Retina (tissue), 1 donor: ENCODE measurements at regions not wholly inside any gene's neighbourhood (a gene's known extent, or its start where the extent isn't known, plus 50 kb on each side); places are given as distances from the start of the nearest gene placed in this dataset.

ENCODE experiments used
- DNase-seq: peaks from one replicate; pipeline ENCODE4 v3.0.0-alpha.2; 2016

DNA sequence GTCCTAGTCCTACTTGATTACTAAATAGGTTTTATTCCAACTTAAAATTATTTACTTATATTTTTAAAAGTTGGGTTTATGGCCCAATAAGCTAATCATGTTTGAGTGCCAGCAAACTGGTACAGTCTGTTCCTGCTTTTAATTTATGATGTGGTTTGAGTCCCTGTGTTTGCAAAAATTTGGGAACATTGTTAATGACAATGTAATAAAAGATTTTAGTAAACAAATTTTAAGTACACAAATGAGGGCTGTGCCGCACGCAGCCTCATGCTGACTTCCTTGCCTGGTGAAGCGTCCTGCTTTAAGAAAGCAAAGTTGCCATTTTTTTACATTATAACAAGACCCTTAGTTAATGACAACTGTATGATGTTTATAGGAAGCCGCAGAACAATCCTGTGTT is 96.8 kb upstream of the MAP1B start:
- no peak for DNase-seq

GRCh38 chr5:72012906-72013305 is 94.4 kb upstream of the MAP1B start:
- DNase-seq, result no peak

GRCh38 chr5:72013766-72014624 is 93.3 kb upstream of the MAP1B start:
- peak; percentile 85 for DNase-seq

GRCh38 chr5:72015103-72015548 is 92.1 kb upstream of the MAP1B start:
- no peak for DNase-seq

DNA sequence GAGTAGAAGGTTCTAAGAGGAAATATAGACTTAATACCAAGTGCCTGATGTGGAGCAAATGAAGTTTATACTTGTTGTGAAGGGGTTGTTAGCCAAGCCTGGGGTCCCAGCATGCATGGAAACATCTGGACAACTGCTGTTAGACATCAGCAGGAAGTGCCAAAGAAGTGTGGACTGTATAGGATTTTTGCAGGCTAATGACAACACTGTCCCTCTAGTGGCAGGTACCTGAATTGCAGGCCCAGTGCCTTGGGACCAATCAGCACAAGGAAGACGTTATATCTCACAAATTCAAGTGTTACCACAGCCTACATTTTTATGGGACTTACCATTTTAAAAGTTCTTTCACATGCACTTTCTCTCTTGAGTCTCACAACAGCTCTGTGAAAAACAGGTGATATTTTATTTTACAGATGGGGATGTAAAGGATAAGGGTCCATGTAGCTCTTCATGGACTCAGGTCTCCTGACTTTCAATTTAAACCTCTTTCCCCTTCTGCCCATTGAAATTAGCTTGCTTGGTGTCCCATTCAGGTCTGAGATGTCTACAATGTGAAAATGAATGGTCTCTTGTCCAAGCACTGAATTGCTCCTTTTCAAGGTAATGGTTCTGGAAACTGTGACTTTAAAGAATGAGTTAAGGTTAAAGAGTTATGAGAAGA is 89.0 kb upstream of the MAP1B start:
- no peak for DNase-seq

DNA sequence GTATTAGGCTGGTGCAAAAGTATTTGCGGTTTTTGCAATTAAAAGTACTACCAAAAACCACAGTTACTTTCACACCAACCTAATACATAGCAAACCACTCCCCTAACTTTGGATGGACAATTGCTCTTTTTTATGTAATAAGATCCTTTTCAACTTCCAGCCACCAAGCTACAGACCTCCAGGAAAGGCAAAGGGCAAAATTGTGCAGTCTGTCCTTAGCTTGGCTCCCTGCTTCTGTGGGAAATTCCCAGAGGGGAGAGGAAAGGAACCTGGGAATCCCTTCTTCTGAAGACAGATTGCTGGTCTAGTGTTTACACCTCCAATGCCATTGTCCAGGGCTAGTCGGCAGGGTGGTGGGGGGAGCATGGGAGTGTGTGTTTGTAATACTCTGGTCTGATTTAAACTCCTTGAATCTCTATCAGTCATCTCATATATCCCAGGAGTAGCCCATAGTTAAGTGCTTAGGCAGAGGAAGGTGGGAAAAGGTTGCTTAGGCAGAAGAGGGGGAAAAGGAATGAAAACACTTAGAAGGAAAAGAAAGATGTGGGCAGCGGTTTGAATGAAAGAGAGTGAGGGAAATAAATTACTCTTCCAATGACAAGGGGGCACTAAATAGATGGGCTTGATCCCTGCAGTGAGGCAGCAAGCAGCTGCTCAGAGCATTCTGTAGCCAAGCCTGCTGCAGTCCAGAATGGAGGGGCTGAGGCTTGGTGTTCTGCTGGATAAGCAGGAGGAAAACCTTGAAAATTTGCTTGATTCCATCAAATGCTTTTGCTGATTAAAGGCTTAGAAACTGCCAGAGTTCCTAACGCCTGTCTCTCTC is 86.9 kb upstream of the MAP1B start:
- no peak for DNase-seq

DNA sequence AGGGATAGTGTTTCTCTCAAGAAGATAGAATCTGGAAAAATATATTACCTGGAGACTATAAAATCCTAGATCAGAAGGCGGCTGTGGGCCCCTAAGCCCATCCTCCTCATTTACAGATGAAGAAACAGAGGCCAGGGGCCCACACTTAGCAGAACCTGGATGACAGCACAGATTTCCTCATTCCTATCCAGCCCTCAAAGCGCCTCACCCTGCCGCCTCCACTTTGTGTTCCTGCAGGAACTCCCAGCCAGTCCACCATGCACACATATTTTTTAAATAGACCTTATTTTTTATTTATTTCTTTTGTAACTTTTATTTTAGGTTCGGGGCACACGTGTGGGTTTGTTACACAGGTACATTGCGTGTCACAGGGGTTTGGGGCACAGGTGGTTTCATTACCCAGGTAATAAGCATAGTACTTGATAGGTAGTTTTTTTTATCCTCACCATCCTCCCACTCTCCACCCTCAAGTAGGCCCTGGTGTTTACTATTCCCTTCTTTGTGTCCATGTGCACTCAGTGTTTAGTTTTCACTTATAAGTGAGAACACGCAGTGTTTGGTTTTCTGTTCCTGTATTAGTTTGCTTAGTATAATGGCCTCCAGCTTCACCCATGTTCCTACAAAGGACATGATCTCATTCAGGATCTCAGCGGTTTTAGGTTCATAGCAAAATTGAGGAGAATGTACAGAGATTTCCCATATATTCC is 85.5 kb upstream of the MAP1B start:
- no peak for DNase-seq

DNA sequence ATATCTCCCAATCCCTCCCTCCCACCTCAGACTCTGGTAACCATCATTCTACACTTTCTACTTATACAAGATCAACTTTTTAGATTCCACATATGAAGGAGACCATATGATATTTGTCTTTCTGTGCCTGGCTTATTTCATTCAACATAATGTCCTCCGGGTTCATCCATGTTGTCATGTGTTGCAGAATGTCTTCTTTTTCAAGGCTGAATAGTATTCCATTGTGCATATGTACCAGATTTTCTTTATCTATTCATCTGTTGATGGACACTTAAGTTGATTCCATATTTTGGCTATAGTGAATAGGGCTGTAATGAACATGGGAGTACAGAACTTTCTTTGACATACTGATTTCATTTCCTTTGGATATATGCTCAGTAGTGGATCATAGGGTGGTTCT is 78.9 kb upstream of the MAP1B start:
- DNase-seq, result no peak

GRCh38 chr5:72030237-72030636 is 77.0 kb upstream of the MAP1B start:
- no peak for DNase-seq

DNA sequence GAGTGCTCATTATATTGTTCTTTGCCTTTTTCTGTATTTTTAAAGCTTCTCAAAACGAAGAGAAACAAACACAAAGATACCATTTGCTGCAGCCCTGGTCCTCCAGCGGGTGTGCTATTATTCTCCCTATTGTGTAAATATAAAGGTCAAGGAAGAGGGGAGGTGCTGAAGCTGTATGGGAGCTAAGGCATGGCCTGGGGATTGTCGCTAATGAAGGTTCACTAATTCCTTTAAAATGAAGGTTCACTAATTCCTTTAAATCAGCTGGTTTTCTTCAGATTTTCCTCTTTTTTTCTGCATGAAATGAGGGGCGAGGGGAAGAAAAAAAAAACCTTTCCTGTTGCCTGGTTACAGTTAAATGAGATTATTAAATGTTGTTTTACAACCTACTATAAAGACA is 74.5 kb upstream of the MAP1B start:
- peak; percentile 56 for DNase-seq

GRCh38 chr5:72034770-72035169 is 72.5 kb upstream of the MAP1B start:
- DNase-seq, result peak; percentile 31

GRCh38 chr5:72035831-72036230 is 71.4 kb upstream of the MAP1B start:
- no peak for DNase-seq

DNA sequence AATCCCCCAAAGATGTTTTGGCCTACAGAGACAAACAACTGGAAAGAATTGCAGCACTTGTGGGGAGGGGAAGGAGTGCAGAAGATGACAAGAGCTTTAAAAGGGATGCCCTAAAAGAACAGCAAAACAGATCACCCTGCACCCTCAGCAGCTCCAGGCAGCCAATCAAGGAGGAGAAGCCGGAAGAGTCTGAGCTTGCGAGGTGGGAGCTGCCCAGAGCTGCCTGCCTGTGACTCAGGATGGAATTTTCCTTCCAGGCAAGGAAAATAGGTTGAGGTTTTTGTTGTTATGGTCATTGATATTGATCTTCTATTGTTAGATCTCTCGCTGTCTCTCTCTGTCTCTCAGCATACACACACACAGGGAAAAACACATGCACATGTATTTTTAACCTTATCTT is 70.3 kb upstream of the MAP1B start:
- peak; percentile 30 for DNase-seq

GRCh38 chr5:72040513-72040912 is 66.8 kb upstream of the MAP1B start:
- DNase-seq, result no peak

- no peak for DNase-seq
Observed at GRCh38 chr5:72041654-72042053, 65.6 kb upstream of the MAP1B start.

GRCh38 chr5:72042097-72042496 is 65.2 kb upstream of the MAP1B start:
- DNase-seq, result no peak

DNA sequence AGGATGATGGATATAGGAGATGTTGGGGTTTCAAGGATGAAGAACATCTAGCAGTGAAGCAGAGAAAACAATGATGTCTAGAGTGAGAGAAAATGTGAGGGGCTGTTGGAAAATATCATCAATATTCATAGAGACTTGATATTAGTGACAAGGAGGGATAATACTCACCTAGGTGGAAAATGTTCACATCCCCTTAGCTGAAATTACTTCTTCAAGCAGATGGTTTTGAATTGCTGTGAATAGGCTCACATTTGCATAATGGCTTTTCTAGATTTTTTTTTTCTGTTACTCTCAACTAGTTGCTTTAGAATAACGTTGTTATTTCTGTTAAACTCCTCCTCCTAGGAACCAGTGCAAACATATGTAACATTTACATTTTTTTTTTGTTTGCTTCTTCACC is 61.6 kb upstream of the MAP1B start:
- no peak for DNase-seq

- no peak for DNase-seq
Observed at GRCh38 chr5:72046106-72046505, 61.2 kb upstream of the MAP1B start.

DNA sequence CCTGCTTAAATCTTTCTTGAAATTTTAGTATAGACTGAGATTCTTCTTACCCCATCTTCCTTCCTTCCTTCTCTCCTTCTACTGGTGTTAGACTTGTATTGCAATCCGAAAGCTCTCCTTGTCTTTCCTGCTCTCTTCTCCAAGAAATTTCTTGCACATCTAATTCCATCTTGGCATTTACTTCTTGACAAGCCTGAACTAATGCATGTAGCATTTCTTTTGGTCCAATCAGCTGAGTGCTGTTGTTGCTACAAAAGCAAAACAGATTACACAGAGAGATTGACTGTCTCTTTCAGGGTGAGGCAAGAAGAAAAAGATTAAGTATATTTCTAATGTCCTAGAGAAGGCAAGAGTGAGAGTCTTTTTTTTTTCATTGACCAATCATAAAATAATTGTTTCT is 51.6 kb upstream of the MAP1B start:
- DNase-seq, result no peak
